Parathyroid adenoma (tissue), 2 donors: ENCODE measurements at regions not wholly inside any gene's neighbourhood (a gene's known extent, or its start where the extent isn't known, plus 50 kb on each side); places are given as distances from the start of the nearest gene placed in this dataset.

Experiments
- H2AFZ ChIP-seq: fragments of 300-600 bp; sonication (generic); one replicate; pipeline ENCODE4 v1.7.0; 2017; ENCODE audit warnings: antibody characterized with exemption, mild to moderate bottlenecking
- H3K27ac ChIP-seq: fragments of 300-600 bp; sonication (generic); one replicate; pipeline ENCODE4 v1.7.0; 2017
- H3K27me3 ChIP-seq: fragments of 300-600 bp; sonication (generic); one replicate; pipeline ENCODE4 v1.7.0; 2017; ENCODE audit warnings: low read length; ENCODE audit not compliant: control insufficient read depth, insufficient read depth
- H3K36me3 ChIP-seq: fragments of 300-600 bp; sonication (generic); one replicate; pipeline ENCODE4 v1.7.0; 2017; ENCODE audit warnings: low read length; ENCODE audit not compliant: control insufficient read depth, insufficient read depth
- H3K4me1 ChIP-seq: fragments of 300-600 bp; sonication (generic); one replicate; pipeline ENCODE4 v1.7.0; 2017; ENCODE audit warnings: control low read depth
- H3K4me2 ChIP-seq: fragments of 300-600 bp; sonication (generic); one replicate; pipeline ENCODE4 v1.7.0; 2017; ENCODE audit warnings: low read length
- H3K4me3 ChIP-seq: fragments of 300-600 bp; sonication (generic); one replicate; pipeline ENCODE4 v1.7.0; 2017; ENCODE audit warnings: low read depth, low read length
- H3K79me2 ChIP-seq: fragments of 300-600 bp; sonication (generic); one replicate; pipeline ENCODE4 v1.7.0; 2017; ENCODE audit warnings: control low read depth
- H3K9ac ChIP-seq: fragments of 300-600 bp; sonication (generic); one replicate; pipeline ENCODE4 v1.7.0; 2017; ENCODE audit warnings: mild to moderate bottlenecking
- H3K9me3 ChIP-seq: fragments of 300-600 bp; sonication (generic); one replicate; pipeline ENCODE4 v1.7.0; 2017; ENCODE audit warnings: low read length; ENCODE audit not compliant: control insufficient read depth
- CTCF ChIP-seq: fragments of 300-600 bp; sonication (generic); IDR thresholded peaks from one replicate; pipeline ENCODE4 v1.7.0; 2017; ENCODE audit warnings: antibody characterized with exemption, mild to moderate bottlenecking
- donor health status: primary hyperparathyroidism.

- Histone ChIP-seq H3K4me3 (no peak overlapping the region), H3K27ac (no peak overlapping the region), H3K4me1 (no peaks in the 10 kb centered on the region), H3K9me3 (no peaks in the 10 kb centered on the region), H3K4me2 (no peak overlapping the region), H3K9ac (no peak overlapping the region), H3K79me2 (no peaks in the 10 kb centered on the region), H2AFZ (no peak overlapping the region), H3K27me3 (no peaks in the 10 kb centered on the region), H3K36me3 (no peaks in the 10 kb centered on the region)
- no peak for TF ChIP-seq CTCF
These were observed 110.0 kb upstream of the GPC3 start for GRCh38 chrX:134095366-134095765.

GRCh38 chrX:134101636-134102035 lies 116.2 kb upstream of the GPC3 start:
- H2AFZ ChIP-seq, result no peak overlapping the region
- TF ChIP-seq CTCF, result no peak

GRCh38 chrX:134115270-134115669 lies 121.7 kb upstream of the CCDC160 start:
- Histone ChIP-seq H3K27ac (no peak overlapping the region), H3K4me2 (no peak overlapping the region), H3K36me3 (no peaks in the 10 kb centered on the region), H3K4me1 (no peaks in the 10 kb centered on the region), H3K4me3 (no peak overlapping the region), H2AFZ (no peak overlapping the region), H3K9ac (no peak overlapping the region), H3K9me3 (no peaks in the 10 kb centered on the region), H3K79me2 (no peaks in the 10 kb centered on the region), H3K27me3 (no peaks in the 10 kb centered on the region)
- TF ChIP-seq CTCF, result no peak

More at GRCh38 chrX:134101636-134102035, 116.2 kb upstream of the GPC3 start:
- no peak overlapping the region for H3K27ac ChIP-seq
- H3K4me2 ChIP-seq, result no peak overlapping the region
- no peaks in the 10 kb centered on the region for H3K27me3 ChIP-seq
- H3K79me2 ChIP-seq, result no peaks in the 10 kb centered on the region
- no peak overlapping the region for H3K4me3 ChIP-seq
- H3K9me3 ChIP-seq, result no peaks in the 10 kb centered on the region
- H3K4me1 ChIP-seq, result no peaks in the 10 kb centered on the region
- H3K9ac ChIP-seq, result no peak overlapping the region
- no peaks in the 10 kb centered on the region for H3K36me3 ChIP-seq

GRCh38 chrX:134137341-134137740 lies 99.6 kb upstream of the CCDC160 start:
- no peak overlapping the region for H3K4me2 ChIP-seq
- H3K79me2 ChIP-seq, result no peaks in the 10 kb centered on the region
- no peak overlapping the region for H2AFZ ChIP-seq
- TF ChIP-seq CTCF, result no peak
- H3K27ac ChIP-seq, result no peak overlapping the region
- H3K9me3 ChIP-seq, result no peaks in the 10 kb centered on the region
- no peak overlapping the region for H3K4me3 ChIP-seq
- H3K36me3 ChIP-seq, result no peaks in the 10 kb centered on the region
- H3K9ac ChIP-seq, result no peak overlapping the region
- H3K4me1 ChIP-seq, result no peaks in the 10 kb centered on the region
- H3K27me3 ChIP-seq, result no peaks in the 10 kb centered on the region

- no peaks in the 10 kb centered on the region for H3K36me3 ChIP-seq
- H2AFZ ChIP-seq, result no peak overlapping the region
- no peaks in the 10 kb centered on the region for H3K9me3 ChIP-seq
- H3K27ac ChIP-seq, result no peak overlapping the region
- no peak overlapping the region for H3K4me2 ChIP-seq
- no peaks in the 10 kb centered on the region for H3K4me1 ChIP-seq
- H3K79me2 ChIP-seq, result no peaks in the 10 kb centered on the region
- TF ChIP-seq CTCF, result no peak
- H3K4me3 ChIP-seq, result no peak overlapping the region
- H3K9ac ChIP-seq, result no peak overlapping the region
- no peaks in the 10 kb centered on the region for H3K27me3 ChIP-seq
These were observed 97.9 kb upstream of the CCDC160 start for GRCh38 chrX:134139090-134139489.
